ENCODE measurements at regions not wholly inside any gene's neighbourhood (a gene's known extent, or its start where the extent isn't known, plus 50 kb on each side); places are given as distances from the start of the nearest gene placed in this dataset.

DNA sequence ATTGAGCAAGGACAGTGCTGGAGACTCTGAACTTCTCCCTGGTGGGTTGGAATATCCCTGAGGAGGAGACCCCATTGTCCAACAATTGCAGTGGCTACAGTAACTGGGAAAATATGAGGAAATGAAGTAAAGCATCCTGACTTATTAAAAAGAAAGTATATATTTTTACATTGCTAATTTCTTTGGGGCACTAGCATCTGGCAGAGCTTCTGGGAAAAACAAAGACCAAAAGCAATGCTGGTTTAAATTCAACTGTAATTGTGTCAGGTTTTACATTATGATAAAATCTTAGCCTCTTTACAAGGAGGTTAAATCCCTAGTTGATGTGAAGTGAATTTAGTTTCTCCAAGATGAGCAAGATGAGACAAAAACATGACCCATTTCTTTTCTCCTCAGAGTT, 454.0 kb upstream of the RBMS3 start:
- DNase-seq (ENCODE audit: low spot score), result no peak
- no peak for TF ChIP-seq CTCF (IDR thresholded peaks at IDR 0.05; ENCODE audit: extremely low read depth, insufficient read depth, missing control alignments)
- in situ Hi-C loops (cut with MboI; ENCODE audit: low pct_unique_long_range_greater_than_20kb, low sequenced_read_pairs, unreplicated experiment), result no loop called here

- no peak for DNase-seq (ENCODE audit: low spot score)
- no peak for TF ChIP-seq CTCF (IDR thresholded peaks at IDR 0.05; ENCODE audit: extremely low read depth, insufficient read depth, missing control alignments)
- in situ Hi-C loops (cut with MboI; ENCODE audit: low pct_unique_long_range_greater_than_20kb, low sequenced_read_pairs, unreplicated experiment), result no loop called here
Observed at GRCh38 chr3:28835249-28835648, 445.6 kb upstream of the RBMS3 start.

- in situ Hi-C loops (cut with MboI; ENCODE audit: low pct_unique_long_range_greater_than_20kb, low sequenced_read_pairs, unreplicated experiment), result no loop called here
- no peak for DNase-seq (ENCODE audit: low spot score)
- no peak for TF ChIP-seq CTCF (IDR thresholded peaks at IDR 0.05; ENCODE audit: extremely low read depth, insufficient read depth, missing control alignments)
Observed at GRCh38 chr3:28835751-28836150, 445.1 kb upstream of the RBMS3 start.

DNA sequence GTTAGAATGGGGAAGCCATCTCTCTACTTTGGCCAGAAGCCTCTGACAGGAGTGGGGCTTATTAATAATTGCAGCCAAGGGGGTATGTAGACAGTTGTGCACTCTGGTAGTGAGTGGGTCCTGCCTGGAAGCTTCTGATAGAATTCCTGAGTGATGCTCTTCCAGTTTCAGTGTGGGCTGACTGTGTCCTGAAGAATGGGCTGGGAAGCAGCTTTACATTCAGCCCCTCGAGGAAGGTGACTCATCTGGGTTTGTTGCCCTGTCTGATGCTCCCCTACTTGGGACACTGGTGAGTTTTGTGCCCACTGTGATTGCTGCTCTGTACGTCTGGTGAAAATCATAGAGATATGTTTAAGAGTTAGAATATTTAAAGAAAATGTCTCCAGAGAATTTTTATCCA, 444.7 kb upstream of the RBMS3 start:
- DNase-seq (ENCODE audit: low spot score), result no peak
- no peak for TF ChIP-seq CTCF (IDR thresholded peaks at IDR 0.05; ENCODE audit: extremely low read depth, insufficient read depth, missing control alignments)
- in situ Hi-C loops (cut with MboI; ENCODE audit: low pct_unique_long_range_greater_than_20kb, low sequenced_read_pairs, unreplicated experiment), result no loop called here

DNA sequence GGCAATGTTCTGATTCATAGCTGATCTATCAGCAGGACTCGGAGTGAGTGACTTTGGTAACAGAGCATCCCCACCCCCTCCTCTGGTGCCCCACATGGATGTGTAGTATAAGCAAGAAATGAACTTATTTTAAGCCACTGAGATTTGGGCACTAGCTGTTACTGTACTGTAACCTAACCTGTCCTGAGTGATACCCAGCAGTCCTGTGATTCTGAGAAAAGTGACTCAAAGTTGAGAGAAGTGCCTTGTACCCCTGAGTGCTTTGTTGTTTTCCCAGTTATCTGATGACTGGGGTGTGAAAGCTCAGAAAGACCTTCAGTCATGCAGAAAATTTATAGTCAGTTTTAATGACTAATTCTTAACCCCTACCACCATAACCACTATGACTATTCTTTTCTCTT, 439.9 kb upstream of the RBMS3 start:
- TF ChIP-seq CTCF (IDR thresholded peaks at IDR 0.05; ENCODE audit: extremely low read depth, insufficient read depth, missing control alignments), result no peak
- peak; percentile 7 for DNase-seq (ENCODE audit: low spot score)
- in situ Hi-C loops (cut with MboI; ENCODE audit: low pct_unique_long_range_greater_than_20kb, low sequenced_read_pairs, unreplicated experiment), result no loop called here

DNA sequence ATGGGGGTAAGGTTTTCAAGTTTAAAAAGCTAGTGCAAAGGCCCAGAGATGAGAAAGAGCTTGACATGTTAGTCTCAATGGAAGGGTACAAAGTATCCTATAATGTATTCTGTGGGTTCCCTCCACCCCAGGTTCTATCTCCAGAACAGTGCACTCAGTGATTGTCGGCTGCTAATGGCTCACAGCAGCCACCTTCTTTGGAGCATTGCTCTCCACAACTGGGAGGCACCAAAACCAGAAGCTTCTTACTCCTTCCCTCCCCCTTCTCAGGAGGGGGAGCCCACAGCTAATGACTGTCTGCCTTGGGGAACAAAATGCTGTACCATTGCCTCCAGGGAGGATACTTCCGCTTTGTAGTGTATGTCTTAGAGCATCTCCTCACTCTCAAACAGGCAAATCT, 439.4 kb upstream of the RBMS3 start:
- no peak for DNase-seq (ENCODE audit: low spot score)
- in situ Hi-C loops (cut with MboI; ENCODE audit: low pct_unique_long_range_greater_than_20kb, low sequenced_read_pairs, unreplicated experiment), result no loop called here
- no peak for TF ChIP-seq CTCF (IDR thresholded peaks at IDR 0.05; ENCODE audit: extremely low read depth, insufficient read depth, missing control alignments)

All from GM13977 (cell line).